ENCODE measurements at regions not wholly inside any gene's neighbourhood (a gene's known extent, or its start where the extent isn't known, plus 50 kb on each side); places are given as distances from the start of the nearest gene placed in this dataset.
"Not testable (repeated sequence)": the region's sequence is repeated elsewhere in the genome, so short reads cannot be mapped to it uniquely, and the experiment has no call there.

- H3K4me1 ChIP-seq = no peaks in the 10 kb centered on the region
Measured at GRCh38 chr3:33940149-33940548, 141.7 kb downstream of the PDCD6IP start.

DNA sequence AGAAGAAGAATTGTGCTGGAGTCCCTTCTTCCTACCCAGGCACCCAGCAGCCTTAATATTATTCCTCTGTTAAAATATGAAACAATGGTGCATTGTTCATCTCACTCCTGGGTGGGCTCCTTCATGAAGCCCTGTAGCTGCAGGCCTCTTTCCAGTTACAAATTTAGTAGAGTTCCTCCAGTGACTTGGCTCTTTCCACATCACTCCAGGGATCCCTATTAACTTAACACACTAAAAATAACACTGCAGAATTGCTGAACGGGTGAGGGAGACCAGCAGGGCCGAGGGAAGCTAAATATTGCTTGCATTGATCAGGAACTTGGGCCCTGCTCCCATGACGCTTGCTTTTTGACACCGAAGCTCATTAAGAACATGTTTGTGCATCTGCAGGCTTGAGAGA is 142.3 kb downstream of the PDCD6IP start:
- H3K27me3 ChIP-seq = no peaks in the 10 kb centered on the region
- TF ChIP-seq POLR2A (IDR thresholded peaks at IDR 0.05) = no peak
- TF ChIP-seq, protein P1, sequence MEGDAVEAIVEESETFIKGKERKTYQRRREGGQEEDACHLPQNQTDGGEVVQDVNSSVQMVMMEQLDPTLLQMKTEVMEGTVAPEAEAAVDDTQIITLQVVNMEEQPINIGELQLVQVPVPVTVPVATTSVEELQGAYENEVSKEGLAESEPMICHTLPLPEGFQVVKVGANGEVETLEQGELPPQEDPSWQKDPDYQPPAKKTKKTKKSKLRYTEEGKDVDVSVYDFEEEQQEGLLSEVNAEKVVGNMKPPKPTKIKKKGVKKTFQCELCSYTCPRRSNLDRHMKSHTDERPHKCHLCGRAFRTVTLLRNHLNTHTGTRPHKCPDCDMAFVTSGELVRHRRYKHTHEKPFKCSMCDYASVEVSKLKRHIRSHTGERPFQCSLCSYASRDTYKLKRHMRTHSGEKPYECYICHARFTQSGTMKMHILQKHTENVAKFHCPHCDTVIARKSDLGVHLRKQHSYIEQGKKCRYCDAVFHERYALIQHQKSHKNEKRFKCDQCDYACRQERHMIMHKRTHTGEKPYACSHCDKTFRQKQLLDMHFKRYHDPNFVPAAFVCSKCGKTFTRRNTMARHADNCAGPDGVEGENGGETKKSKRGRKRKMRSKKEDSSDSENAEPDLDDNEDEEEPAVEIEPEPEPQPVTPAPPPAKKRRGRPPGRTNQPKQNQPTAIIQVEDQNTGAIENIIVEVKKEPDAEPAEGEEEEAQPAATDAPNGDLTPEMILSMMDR (IDR thresholded peaks at IDR 0.05) = no peak
- no peak for TF ChIP-seq EP300 (IDR thresholded peaks at IDR 0.05)

More at GRCh38 chr3:33940149-33940548, 141.7 kb downstream of the PDCD6IP start:
- WGBS, 2 donors = 52 to 58% methylated on average over 5 of the region's 5 CpGs
- no peak for DNase-seq (ENCODE audit: low spot score in 2 of 2)
- Histone ChIP-seq H3K4me3 (no peak overlapping the region), H3K27ac (no peak overlapping the region), H3K36me3 (no peaks in the 10 kb centered on the region), H3K27me3 (no peaks in the 10 kb centered on the region), H3K9me3 (no peaks in the 10 kb centered on the region)
- TF ChIP-seq EP300 (IDR thresholded peaks at IDR 0.05) (no peak), POLR2A (IDR thresholded peaks at IDR 0.05) (no peak)
- TF ChIP-seq, protein P1 (IDR thresholded peaks at IDR 0.05) = no peak

GRCh38 chr3:33941804-33942203 is 143.4 kb downstream of the PDCD6IP start:
- H3K4me3 ChIP-seq = no peak overlapping the region
- DNase-seq (ENCODE audit: low spot score in 2 of 2) = no peak
- H3K4me1 ChIP-seq = no peaks in the 10 kb centered on the region
- H3K27me3 ChIP-seq = no peaks in the 10 kb centered on the region
- no peaks in the 10 kb centered on the region for H3K9me3 ChIP-seq
- TF ChIP-seq, protein P1 (IDR thresholded peaks at IDR 0.05) = no peak
- TF ChIP-seq EP300 (IDR thresholded peaks at IDR 0.05) (no peak), POLR2A (IDR thresholded peaks at IDR 0.05) (no peak)
- no peaks in the 10 kb centered on the region for H3K36me3 ChIP-seq
- WGBS, 2 donors = 93 to 95% methylated on average over 1 of the region's 1 CpG
- no peak overlapping the region for H3K27ac ChIP-seq

More for the DNA sequence above, 142.3 kb downstream of the PDCD6IP start:
- Histone ChIP-seq H3K27ac (no peak overlapping the region), H3K4me3 (no peak overlapping the region), H3K36me3 (no peaks in the 10 kb centered on the region), H3K4me1 (no peaks in the 10 kb centered on the region), H3K9me3 (no peaks in the 10 kb centered on the region)
- WGBS, 2 donors = 19 to 26% methylated on average over 4 of the region's 4 CpGs
- DNase-seq (ENCODE audit: low spot score in 2 of 2) = no peak

DNA sequence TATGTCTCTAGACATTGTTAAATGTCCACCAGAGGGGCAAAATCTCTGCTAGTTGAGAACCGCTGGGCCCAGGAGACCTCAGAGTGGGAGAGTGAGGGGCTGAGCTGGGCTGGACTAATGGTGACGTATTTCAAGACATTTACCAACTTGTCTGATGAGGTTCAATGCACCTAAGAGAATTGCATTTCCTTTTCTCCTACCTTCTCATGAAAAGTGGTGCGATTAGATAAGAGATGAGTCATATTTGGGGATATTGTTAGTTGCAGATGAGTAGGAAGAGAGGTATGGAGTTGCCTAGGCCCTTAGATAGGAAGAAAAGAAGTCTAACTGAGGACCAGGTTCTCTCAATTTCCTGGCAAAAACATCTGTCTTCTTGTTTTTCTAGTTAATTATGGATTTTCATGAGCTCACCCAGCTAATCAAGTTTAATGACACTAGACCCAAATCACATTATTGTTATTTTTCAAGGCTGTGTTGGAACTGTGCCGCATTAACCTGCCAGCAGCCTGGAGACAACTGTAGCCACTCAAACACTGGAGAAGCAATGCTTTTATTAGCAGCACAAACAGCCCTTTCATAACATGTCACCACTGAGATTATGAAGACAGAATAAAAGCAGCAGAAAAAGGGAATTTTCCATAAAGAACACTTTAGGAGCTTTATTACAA is 144.2 kb downstream of the PDCD6IP start:
- Histone ChIP-seq H3K27ac (no peak overlapping the region), H3K4me3 (no peak overlapping the region), H3K27me3 (no peaks in the 10 kb centered on the region), H3K9me3 (no peaks in the 10 kb centered on the region), H3K4me1 (no peaks in the 10 kb centered on the region), H3K36me3 (no peaks in the 10 kb centered on the region)
- 72 to 77% methylated on average over 4 of the region's 4 CpGs for WGBS, 2 donors
- DNase-seq (ENCODE audit: low spot score in 2 of 2) = no peak
- TF ChIP-seq EP300 (IDR thresholded peaks at IDR 0.05) (no peak), POLR2A (IDR thresholded peaks at IDR 0.05) (no peak)
- TF ChIP-seq, protein P1 (IDR thresholded peaks at IDR 0.05) = no peak

GRCh38 chr3:33943277-33943676 is 144.8 kb downstream of the PDCD6IP start:
- no peak overlapping the region for H3K27ac ChIP-seq
- H3K27me3 ChIP-seq = no peaks in the 10 kb centered on the region
- TF ChIP-seq, protein P1 (IDR thresholded peaks at IDR 0.05) = no peak
- TF ChIP-seq EP300 (IDR thresholded peaks at IDR 0.05) = no peak
- H3K9me3 ChIP-seq = no peaks in the 10 kb centered on the region
- H3K4me3 ChIP-seq = no peak overlapping the region
- H3K36me3 ChIP-seq = no peaks in the 10 kb centered on the region
- H3K4me1 ChIP-seq = no peaks in the 10 kb centered on the region
- no peak for DNase-seq (ENCODE audit: low spot score in 2 of 2)

GRCh38 chr3:33946612-33947011 is 148.2 kb downstream of the PDCD6IP start:
- not testable (repeated sequence) for H3K9me3 ChIP-seq; H3K27ac ChIP-seq; H3K4me3 ChIP-seq; H3K36me3 ChIP-seq; DNase-seq (ENCODE audit: low spot score in 2 of 2); H3K27me3 ChIP-seq; H3K4me1 ChIP-seq

All from tibial nerve (tissue), 4 donors.